ENCODE measurements at regions not wholly inside any gene's neighbourhood (a gene's known extent, or its start where the extent isn't known, plus 50 kb on each side); places are given as distances from the start of the nearest gene placed in this dataset.

DNA sequence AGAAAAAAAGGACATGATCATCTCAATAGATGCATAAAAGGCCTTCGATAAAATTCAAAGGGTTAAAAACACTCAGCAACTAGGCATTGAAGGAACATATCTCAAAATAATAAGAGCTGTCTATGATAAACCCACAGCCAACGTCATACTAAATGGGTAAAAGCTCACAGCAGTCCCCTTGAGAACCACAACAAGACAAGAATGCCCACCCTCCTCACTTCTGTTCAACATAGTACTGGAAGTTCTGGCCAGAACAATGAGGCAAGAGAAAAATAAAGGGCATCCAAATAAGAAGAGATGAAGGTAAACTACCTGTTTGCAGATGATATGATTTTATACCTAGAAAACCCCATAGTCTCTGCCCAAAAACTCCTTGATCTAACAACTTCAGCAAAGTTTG, 619.7 kb upstream of the LMCD1 start:
- in situ Hi-C loops (cut with MboI; ENCODE audit: low sequenced_read_pairs): no loop called here

GRCh38 chr3:7897655-7898054, 604.0 kb upstream of the LMCD1 start:
- in situ Hi-C loops (cut with MboI; ENCODE audit: low sequenced_read_pairs): no loop called here

DNA sequence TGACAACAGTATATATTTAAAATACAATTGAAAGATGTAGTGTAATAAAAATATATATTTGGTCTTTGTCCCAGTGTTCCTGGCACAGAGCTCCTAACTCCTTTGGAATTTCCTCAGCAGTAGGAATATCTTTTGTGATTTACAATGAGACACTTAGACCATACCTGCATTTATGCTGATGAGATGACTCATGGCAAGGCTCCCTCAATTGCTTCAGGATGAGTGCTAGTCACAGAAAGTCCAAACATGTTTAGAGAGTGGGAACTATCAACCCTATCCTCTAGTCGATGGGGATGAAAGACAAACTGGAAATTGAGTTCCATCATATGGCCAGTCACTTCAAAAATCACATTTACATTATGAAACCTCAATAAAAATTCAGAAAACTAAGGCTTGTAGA, 588.3 kb upstream of the LMCD1 start:
- in situ Hi-C loops (cut with MboI; ENCODE audit: low sequenced_read_pairs): no loop called here

GRCh38 chr3:7915356-7915755, 586.3 kb upstream of the LMCD1 start:
- in situ Hi-C loops (cut with MboI; ENCODE audit: low sequenced_read_pairs): no loop called here

GRCh38 chr3:7917443-7918151, 584.0 kb upstream of the LMCD1 start:
- in situ Hi-C loops (cut with MboI; ENCODE audit: low sequenced_read_pairs): no loop called here

DNA sequence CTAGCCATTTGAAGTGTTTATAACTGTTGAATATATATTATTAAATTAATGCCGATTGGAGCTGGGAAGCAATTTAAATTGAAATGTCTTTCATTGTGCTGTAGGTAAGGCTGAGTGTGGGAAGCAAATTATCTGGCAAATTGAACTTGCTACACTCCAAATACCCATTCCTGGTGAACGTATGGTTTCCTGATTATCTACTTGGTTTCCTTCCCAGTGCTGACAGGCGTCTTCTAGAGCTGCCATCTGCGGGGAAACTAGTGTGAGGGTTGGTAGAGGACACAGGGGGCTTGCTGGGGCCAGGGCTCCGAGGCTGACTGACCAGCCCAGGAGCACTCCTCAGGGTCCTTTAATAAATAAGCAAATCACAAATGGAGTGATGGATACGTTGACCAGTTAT, 581.4 kb upstream of the LMCD1 start:
- in situ Hi-C loops (cut with MboI; ENCODE audit: low sequenced_read_pairs): no loop called here

DNA sequence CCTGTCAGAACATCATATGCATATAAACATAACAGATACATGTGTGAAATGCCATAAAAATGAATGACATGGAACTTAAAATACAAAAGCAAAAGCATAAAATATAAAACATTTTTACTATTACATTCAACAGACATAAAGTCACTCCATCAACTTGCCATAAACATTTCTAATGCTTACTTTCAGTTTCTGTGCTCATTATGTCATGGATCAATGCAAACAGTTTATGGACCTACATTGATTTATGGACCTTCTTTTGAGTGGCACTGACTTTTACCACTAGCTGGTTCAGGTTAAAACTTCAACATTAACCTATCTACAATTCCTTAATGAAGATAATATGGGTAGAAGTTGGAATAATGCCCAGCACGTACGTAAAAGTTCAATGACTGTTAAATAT, 577.4 kb upstream of the LMCD1 start:
- in situ Hi-C loops (cut with MboI; ENCODE audit: low sequenced_read_pairs): no loop called here

GRCh38 chr3:7927015-7927414, 574.6 kb upstream of the LMCD1 start:
- in situ Hi-C loops (cut with MboI; ENCODE audit: low sequenced_read_pairs): no loop called here

GRCh38 chr3:7927864-7928263, 573.8 kb upstream of the LMCD1 start:
- in situ Hi-C loops (cut with MboI; ENCODE audit: low sequenced_read_pairs): no loop called here

- in situ Hi-C loops (cut with MboI; ENCODE audit: low sequenced_read_pairs): no loop called here
Observed at GRCh38 chr3:7929319-7929889, 572.2 kb upstream of the LMCD1 start.

DNA sequence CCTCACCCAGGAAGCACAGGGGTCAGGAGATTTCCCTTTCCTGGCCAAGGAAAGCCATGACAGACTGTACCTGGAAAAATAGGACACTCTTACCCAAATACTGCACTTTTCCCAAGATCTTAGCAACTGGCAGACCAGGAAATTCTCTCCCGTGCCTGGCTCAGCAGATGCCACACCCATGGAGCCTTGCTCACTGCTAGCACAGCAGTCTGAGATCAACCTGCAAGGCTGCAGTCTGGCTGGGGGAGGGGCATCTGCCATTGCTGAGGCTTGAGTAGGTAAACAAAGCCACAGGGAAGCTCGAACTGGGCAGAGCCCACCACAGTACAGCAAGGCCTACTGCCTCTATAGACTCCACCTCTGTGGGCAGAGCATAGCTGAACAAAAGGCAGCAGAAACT, 567.3 kb upstream of the LMCD1 start:
- in situ Hi-C loops (cut with MboI; ENCODE audit: low sequenced_read_pairs): no loop called here

GRCh38 chr3:7947930-7948329, 553.7 kb upstream of the LMCD1 start:
- in situ Hi-C loops (cut with MboI; ENCODE audit: low sequenced_read_pairs): no loop called here

DNA sequence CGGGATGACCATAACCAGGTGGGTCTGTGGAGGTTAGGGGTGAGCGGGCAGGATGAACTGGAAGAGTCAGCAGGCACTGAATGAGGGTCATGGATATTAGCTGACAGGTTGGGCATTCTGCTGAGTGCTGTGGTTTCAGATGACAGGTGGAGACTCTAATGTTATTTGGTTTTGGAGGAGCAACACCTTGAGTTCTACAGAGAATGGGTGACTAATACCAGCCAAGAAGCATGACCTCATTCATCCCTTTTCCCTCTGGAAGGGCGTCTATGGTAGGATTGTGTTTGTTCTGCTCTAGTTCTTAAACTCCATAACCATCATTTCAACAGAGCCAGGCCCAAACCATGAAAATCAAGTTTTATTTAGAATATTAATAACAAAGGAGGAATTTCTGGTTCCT, 550.7 kb upstream of the LMCD1 start:
- in situ Hi-C loops (cut with MboI; ENCODE audit: low sequenced_read_pairs): no loop called here

DNA sequence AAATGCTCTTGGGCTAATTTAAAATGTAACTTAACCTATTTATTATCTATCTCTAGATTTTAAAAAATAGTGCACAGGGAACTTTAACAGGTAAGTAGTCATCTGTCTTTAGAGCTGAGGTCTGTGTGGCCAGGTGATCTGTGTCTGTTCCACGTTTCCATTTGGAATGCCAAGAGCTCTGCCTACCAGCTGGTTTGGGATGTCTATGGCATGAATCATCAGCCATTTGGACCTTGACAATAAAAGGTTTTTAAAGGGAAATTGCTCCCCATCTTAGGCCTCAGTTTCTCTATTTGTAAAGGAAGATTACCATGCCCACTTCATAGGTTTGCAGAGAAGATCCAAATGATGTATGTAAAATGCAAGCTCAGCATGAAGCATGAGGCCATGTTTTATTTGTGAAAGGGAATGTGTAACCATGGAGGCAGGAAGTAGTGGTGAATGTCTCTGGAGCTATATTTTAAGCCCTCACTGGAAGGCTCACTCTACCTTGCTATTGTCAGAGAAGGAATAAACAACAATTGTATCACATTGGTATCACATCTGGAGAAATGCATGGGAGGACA, 548.1 kb upstream of the LMCD1 start:
- in situ Hi-C loops (cut with MboI; ENCODE audit: low sequenced_read_pairs): no loop called here

DNA sequence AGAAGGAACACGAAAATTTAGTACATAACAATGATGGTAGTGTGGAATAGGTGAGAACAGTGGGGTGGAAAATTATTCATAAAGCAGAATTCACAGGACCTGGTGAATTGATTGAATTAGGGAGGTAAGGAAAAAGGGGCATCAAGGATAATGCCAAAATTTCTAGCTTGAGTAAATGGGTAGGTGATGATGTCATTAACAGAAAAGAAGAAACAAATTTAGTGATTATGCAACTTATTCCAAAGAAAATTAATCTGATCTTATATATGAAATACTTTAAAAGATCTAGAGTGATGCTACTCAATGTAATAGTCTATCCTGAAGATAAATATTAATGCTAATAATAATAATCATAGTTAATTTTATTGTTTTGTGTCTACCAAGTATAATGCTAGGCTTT, 544.6 kb upstream of the LMCD1 start:
- in situ Hi-C loops (cut with MboI; ENCODE audit: low sequenced_read_pairs): no loop called here

DNA sequence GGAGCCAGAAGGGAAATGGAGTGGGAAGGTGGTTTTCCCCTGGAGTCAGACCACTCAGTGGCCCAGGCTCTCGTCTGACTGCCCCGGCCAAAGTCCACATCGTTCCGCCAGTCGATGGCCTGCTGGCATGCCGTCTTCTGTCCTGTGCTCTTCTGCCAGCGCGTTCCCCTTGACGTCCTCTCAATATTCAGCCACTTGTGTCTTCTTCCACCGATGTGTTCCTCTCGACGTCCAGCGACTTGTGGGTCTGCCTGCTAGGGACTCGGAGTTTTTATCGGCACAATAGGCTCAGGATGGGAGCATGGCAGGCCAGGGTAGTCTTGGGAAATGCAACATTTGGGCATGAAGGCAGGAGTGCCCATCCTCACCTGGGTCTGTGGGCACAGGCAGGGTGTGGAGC, 542.5 kb upstream of the LMCD1 start:
- in situ Hi-C loops (cut with MboI; ENCODE audit: low sequenced_read_pairs): no loop called here

GRCh38 chr3:7960601-7961000, 541.0 kb upstream of the LMCD1 start:
- in situ Hi-C loops (cut with MboI; ENCODE audit: low sequenced_read_pairs): no loop called here

GRCh38 chr3:7962301-7962700, 539.3 kb upstream of the LMCD1 start:
- in situ Hi-C loops (cut with MboI; ENCODE audit: low sequenced_read_pairs): no loop called here

DNA sequence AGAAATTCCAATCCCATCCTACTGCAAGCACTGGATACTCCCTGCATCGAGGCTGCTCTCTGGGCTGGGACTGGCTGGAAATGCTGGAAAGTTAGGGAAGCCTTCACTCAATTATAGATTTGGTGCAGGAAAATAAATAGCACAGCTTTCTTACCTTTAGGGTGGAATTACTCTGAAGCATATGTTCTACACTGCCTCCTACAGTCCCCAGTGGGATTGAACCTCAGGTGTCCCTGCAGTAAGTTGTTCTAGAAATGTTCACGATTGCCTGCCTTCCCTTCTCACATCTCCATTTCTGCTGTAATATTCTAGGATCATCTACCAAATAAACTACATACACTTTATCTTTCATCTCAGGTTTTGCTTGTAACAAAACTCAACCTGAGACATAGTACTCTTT, 536.7 kb upstream of the LMCD1 start:
- in situ Hi-C loops (cut with MboI; ENCODE audit: low sequenced_read_pairs): no loop called here

DNA sequence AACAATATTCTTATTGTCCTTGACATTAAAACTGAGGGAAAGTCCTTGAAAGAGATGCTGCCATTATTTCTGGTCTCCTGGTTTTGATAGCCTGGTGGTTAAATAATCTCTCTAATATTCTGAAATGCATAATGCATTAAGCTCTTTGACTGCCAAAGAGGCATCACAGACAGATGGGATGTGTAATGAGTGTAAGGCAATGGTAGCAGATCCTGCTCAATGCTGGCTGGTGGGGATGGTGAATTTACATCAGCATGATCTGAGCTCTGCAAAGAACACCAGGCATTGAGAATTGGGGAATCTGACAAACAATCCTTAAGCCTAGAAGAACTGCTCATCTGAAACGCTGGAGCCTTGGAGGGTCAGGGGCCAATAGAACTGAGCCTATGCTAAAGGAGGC, 528.6 kb upstream of the LMCD1 start:
- in situ Hi-C loops (cut with MboI; ENCODE audit: low sequenced_read_pairs): no loop called here

DNA sequence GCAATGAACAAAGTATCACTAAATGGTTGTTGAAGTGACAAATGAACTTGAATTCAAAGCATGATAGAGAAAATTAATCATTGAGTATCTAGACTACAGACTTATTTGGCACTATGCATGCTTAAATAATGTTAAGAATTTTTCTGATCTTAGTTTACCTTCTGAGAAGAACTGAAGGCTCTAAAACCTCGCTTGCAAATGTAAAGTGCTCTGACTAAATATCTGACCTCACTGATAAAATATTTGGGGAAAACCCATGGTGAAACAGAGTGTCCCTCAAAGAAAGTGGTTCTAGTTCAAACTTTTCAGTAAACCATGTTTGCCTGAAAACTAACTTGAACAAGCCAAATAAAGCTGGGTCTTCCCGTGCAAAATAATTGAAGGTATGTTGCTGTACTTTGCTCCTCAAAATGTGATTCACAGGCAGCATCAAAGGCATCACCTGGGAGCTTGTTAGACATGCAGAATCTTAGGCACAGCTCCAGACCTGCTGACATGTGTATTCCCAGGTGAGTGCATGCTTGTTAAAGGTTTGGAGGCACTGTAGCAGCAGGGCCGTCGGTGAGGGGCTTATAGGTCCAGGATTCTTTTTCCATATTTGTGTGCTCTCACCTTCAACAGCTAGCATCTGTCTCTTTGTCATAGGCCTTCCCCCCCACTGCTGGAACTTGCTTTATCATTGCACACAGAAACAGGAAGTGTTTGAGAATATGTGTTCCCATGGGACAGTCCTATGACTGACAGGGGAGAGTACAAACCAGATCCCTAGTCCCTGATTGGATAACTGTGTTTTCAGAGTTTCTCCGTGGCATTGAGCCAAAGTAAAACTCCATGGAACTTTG, 524.2 kb upstream of the LMCD1 start:
- in situ Hi-C loops (cut with MboI; ENCODE audit: low sequenced_read_pairs): no loop called here

DNA sequence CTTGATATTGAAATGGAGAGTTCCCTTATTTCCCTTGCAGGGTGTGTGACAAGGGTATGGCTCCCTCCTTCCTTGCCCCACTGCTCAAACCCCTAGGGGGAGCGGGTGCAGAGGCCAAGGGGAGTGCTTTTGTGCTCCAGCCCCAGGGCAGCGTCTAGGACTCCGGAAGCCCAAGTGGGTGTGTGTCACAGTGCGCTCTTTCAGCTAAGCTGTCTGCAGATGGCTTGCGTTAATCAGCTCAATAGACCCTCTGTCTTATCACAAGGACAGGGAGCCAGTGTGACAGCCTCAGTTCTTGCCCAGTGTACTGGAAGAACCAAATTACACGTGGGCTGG, 523.6 kb upstream of the LMCD1 start:
- in situ Hi-C loops (cut with MboI; ENCODE audit: low sequenced_read_pairs): no loop called here
